Sigmoid colon (tissue), 6 donors: ENCODE measurements at regions not wholly inside any gene's neighbourhood (a gene's known extent, or its start where the extent isn't known, plus 50 kb on each side); places are given as distances from the start of the nearest gene placed in this dataset.

ENCODE experiments used
- DNase-seq: peaks from one replicate; pipeline ENCODE4 v3.0.0-alpha.2; 2019
- H3K27ac ChIP-seq, 4 donors: fragments of 200-600 bp; sonication (generic); one replicate each; pipeline ENCODE4 v1.5.1; 2016 to 2019; ENCODE audit warnings: mild to moderate bottlenecking in 1 of 4
- H3K27me3 ChIP-seq, 3 donors: fragments of 200-600 bp; sonication (generic); one replicate each; pipeline ENCODE4 v1.5.1; 2019; ENCODE audit warnings: mild to moderate bottlenecking in 1 of 3
- H3K36me3 ChIP-seq, 4 donors: fragments of 200-600 bp; sonication (generic); one replicate each; pipeline ENCODE4 v1.5.1; 2016 to 2019
- H3K4me1 ChIP-seq, 4 donors: fragments of 200-600 bp; sonication (generic); one replicate each; pipeline ENCODE4 v1.5.1; 2017 to 2019
- H3K4me3 ChIP-seq, 4 donors: fragments of 200-600 bp; sonication (generic); one replicate each; pipeline ENCODE4 v1.5.1; 2017 to 2019; ENCODE audit warnings: mild to moderate bottlenecking in 2 of 4, moderate library complexity in 1 of 4
- H3K9me3 ChIP-seq, 4 donors: fragments of 200-600 bp in 3 of 4; sonication (generic) in 3 of 4; one replicate each; pipeline versions ENCODE4 v1.5.1 to v1.6.1; 2013 to 2019
- EP300 ChIP-seq, 4 donors: sonication (generic); formaldehyde crosslinking; IDR thresholded peaks; one replicate each; pipeline ENCODE4 v1.6.1; 2017; ENCODE audit warnings: antibody characterized with exemption in 4 of 4
- POLR2A ChIP-seq, 2 donors: fragments of 450-650 bp; IDR thresholded peaks; one replicate each; pipeline ENCODE4 v1.6.1; 2016; ENCODE audit warnings: antibody characterized with exemption in 2 of 2, mild to moderate bottlenecking in 2 of 2, moderate library complexity in 2 of 2
- POLR2AphosphoS5 ChIP-seq, 4 donors: sonication (generic); formaldehyde crosslinking; IDR thresholded peaks; one replicate each; pipeline ENCODE4 v1.6.1; 2017; ENCODE audit warnings: antibody characterized with exemption in 4 of 4
- WGBS, 2 donors: extraction: QIAGEN DNeasy Blood & Tissue Kit; methylation state at CpG; one replicate each; pipeline ENCODE4 v1.1.7; 2013; 5-methylcytosine and 5-hydroxymethylcytosine counted together
- intact Hi-C: fragments of 100-400 bp; cut with DNase I; formaldehyde crosslinking; loops from one replicate; pipeline ENCODE4 v1.15.1; 2023
- TF ChIP-seq, protein P1 (sequence below), 4 experiments: fragments of 450-650 bp in 3 of 4; fragments of 200-600 bp in 1 of 4; IDR thresholded peaks; one replicate each; pipeline ENCODE4 v1.5.1; 2016 to 2019; ENCODE audit warnings: antibody characterized with exemption in 4 of 4, mild to moderate bottlenecking in 3 of 4, moderate library complexity in 2 of 4
- donor health status: healthy with polysubstance abuse.
- donor health status: healthy.

GRCh38 chr6:90877616-90878015 lies 290.7 kb upstream of the MAP3K7 start:
- intact Hi-C loops = no loop called here
- no peaks in the 10 kb centered on the region for H3K36me3 ChIP-seq
- 76 to 85% methylated on average over 3 of the region's 3 CpGs for WGBS, 2 donors
- TF ChIP-seq POLR2AphosphoS5 (IDR thresholded peaks at IDR 0.05) (no peak), POLR2A (IDR thresholded peaks at IDR 0.05) (no peak)
- no peak for DNase-seq
- H3K4me3 ChIP-seq = no peak overlapping the region
- no peaks in the 10 kb centered on the region for H3K4me1 ChIP-seq
- no peaks in the 10 kb centered on the region for H3K27me3 ChIP-seq
- no peak overlapping the region for H3K27ac ChIP-seq
- peaks cover 0 to 3% (median 0%) of the 10 kb centered on the region in 4 donors for H3K9me3 ChIP-seq

- Histone ChIP-seq H3K4me3 (no peak overlapping the region), H3K9me3 (peaks cover 0 to 3% (median 0%) of the 10 kb centered on the region in 4 donors), H3K4me1 (no peaks in the 10 kb centered on the region), H3K36me3 (no peaks in the 10 kb centered on the region), H3K27ac (no peak overlapping the region), H3K27me3 (no peaks in the 10 kb centered on the region)
- DNase-seq = no peak
- intact Hi-C loops = no loop called here
- no peak for TF ChIP-seq POLR2A (IDR thresholded peaks at IDR 0.05)
- TF ChIP-seq POLR2AphosphoS5 (IDR thresholded peaks at IDR 0.05) = no peak
- TF ChIP-seq EP300 (IDR thresholded peaks at IDR 0.05) = no peak
- WGBS, 2 donors = 46 to 53% methylated on average over 4 of the region's 4 CpGs
Measured at GRCh38 chr6:90874931-90875330, 288.1 kb upstream of the MAP3K7 start.

DNA sequence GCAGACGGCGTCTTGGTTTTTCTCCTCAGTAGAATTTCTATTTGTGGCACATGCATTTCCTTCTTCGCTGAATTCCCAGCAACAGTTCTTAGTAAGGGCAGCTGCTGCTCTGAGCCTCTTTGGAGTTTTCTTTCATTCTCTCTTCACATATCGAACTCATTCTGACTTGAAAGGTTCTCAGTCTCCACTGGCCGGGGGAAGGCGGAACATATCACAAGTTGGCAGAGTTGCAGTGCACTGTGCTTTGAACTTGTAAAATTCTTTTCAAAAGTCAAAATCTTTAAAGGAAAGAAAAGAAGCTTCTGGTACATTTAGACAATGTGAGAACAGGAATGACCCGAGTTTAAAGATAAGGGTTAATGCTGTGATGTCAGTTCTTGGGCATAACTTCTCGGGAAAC lies 286.1 kb upstream of the MAP3K7 start:
- H3K4me1 ChIP-seq = no peaks in the 10 kb centered on the region
- H3K27me3 ChIP-seq = no peaks in the 10 kb centered on the region
- no peak overlapping the region for H3K4me3 ChIP-seq
- intact Hi-C loops = no loop called here
- H3K9me3 ChIP-seq = no peaks in the 10 kb centered on the region
- WGBS, 2 donors = 69 to 86% methylated on average over 8 of the region's 8 CpGs
- DNase-seq = no peak
- TF ChIP-seq, protein P1, sequence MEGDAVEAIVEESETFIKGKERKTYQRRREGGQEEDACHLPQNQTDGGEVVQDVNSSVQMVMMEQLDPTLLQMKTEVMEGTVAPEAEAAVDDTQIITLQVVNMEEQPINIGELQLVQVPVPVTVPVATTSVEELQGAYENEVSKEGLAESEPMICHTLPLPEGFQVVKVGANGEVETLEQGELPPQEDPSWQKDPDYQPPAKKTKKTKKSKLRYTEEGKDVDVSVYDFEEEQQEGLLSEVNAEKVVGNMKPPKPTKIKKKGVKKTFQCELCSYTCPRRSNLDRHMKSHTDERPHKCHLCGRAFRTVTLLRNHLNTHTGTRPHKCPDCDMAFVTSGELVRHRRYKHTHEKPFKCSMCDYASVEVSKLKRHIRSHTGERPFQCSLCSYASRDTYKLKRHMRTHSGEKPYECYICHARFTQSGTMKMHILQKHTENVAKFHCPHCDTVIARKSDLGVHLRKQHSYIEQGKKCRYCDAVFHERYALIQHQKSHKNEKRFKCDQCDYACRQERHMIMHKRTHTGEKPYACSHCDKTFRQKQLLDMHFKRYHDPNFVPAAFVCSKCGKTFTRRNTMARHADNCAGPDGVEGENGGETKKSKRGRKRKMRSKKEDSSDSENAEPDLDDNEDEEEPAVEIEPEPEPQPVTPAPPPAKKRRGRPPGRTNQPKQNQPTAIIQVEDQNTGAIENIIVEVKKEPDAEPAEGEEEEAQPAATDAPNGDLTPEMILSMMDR (IDR thresholded peaks at IDR 0.05) = no peak
- TF ChIP-seq POLR2A (IDR thresholded peaks at IDR 0.05) (no peak), POLR2AphosphoS5 (IDR thresholded peaks at IDR 0.05) (no peak), EP300 (IDR thresholded peaks at IDR 0.05) (no peak)
- H3K36me3 ChIP-seq = no peaks in the 10 kb centered on the region
- no peak overlapping the region for H3K27ac ChIP-seq

GRCh38 chr6:90870561-90870960 lies 283.7 kb upstream of the MAP3K7 start:
- no peak for DNase-seq
- TF ChIP-seq POLR2A (IDR thresholded peaks at IDR 0.05) (no peak), EP300 (IDR thresholded peaks at IDR 0.05) (no peak), POLR2AphosphoS5 (IDR thresholded peaks at IDR 0.05) (no peak)
- TF ChIP-seq, protein P1 (IDR thresholded peaks at IDR 0.05) = no peak
- no peaks in the 10 kb centered on the region for H3K9me3 ChIP-seq
- WGBS, 2 donors = 67 to 80% methylated on average over 1 of the region's 1 CpG
- H3K36me3 ChIP-seq = no peaks in the 10 kb centered on the region
- no peaks in the 10 kb centered on the region for H3K4me1 ChIP-seq
- H3K27ac ChIP-seq = no peak overlapping the region
- intact Hi-C loops = no loop called here
- H3K4me3 ChIP-seq = no peak overlapping the region
- H3K27me3 ChIP-seq = no peaks in the 10 kb centered on the region

DNA sequence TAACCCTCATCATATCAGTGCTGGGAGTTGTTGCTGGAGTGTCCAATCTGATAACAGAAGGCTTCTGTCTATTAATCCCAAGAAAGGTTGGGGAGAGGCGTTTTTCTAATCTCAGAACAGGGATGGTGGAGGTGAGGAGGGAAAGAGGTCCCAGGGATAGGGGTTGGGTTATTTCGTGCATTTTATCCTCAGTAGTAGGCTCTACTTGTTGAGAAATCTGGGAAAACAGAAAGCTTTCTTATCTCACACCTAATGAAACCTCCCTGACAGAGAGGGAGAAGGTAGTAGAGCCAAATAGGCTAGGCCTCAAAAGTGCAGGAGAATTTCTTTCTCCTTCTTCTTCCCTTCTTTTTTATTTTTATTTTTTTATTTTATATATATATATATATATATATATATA lies 281.8 kb upstream of the MAP3K7 start:
- Histone ChIP-seq H3K27me3 (no peaks in the 10 kb centered on the region), H3K4me3 (no peak overlapping the region), H3K9me3 (no peaks in the 10 kb centered on the region), H3K4me1 (no peaks in the 10 kb centered on the region), H3K36me3 (no peaks in the 10 kb centered on the region), H3K27ac (no peak overlapping the region)
- no peak for DNase-seq
- TF ChIP-seq POLR2AphosphoS5 (IDR thresholded peaks at IDR 0.05) = no peak
- TF ChIP-seq POLR2A (IDR thresholded peaks at IDR 0.05) = no peak
- 53 to 79% methylated on average over 2 of the region's 2 CpGs for WGBS, 2 donors
- intact Hi-C loops = no loop called here

GRCh38 chr6:90868256-90868655 lies 281.4 kb upstream of the MAP3K7 start:
- no peak for DNase-seq
- intact Hi-C loops = no loop called here
- no peaks in the 10 kb centered on the region for H3K36me3 ChIP-seq
- TF ChIP-seq EP300 (IDR thresholded peaks at IDR 0.05) (no peak), POLR2A (IDR thresholded peaks at IDR 0.05) (no peak), POLR2AphosphoS5 (IDR thresholded peaks at IDR 0.05) (no peak)
- TF ChIP-seq, protein P1 (IDR thresholded peaks at IDR 0.05) = no peak
- no peaks in the 10 kb centered on the region for H3K4me1 ChIP-seq
- no peak overlapping the region for H3K27ac ChIP-seq
- H3K4me3 ChIP-seq = no peak overlapping the region
- no peaks in the 10 kb centered on the region for H3K9me3 ChIP-seq
- no peaks in the 10 kb centered on the region for H3K27me3 ChIP-seq
- WGBS, 2 donors = 91 to 96% methylated on average over 1 of the region's 1 CpG
